ENCODE measurements at regions not wholly inside any gene's neighbourhood (a gene's known extent, or its start where the extent isn't known, plus 50 kb on each side); places are given as distances from the start of the nearest gene placed in this dataset.

DNA sequence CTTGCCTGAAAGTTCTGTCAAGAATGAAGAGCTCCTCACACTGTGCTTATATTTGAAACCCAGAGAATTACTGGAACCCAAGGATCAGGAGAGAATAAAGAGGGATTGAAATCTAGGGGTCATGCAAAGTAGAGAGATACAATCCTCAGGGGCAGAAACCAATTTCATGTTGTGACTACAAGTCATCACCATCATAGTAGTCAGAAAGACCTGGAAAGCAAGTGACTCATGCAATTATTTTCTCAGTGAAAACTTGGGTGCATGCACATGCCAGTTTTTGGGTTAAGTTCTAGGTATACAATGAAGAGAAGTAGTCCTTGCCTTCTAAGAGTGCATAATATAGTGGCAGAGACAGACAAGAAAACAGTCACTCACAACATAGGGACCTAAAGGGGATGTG is 210.0 kb downstream of the ZC3H11B start:
- Histone ChIP-seq H3K27me3 (ENCODE audit: control insufficient read depth, insufficient read depth, low read length) (no peaks in the 10 kb centered on the region), H3K36me3 (ENCODE audit: control insufficient read depth, insufficient read depth, low read length) (no peaks in the 10 kb centered on the region), H3K9ac (ENCODE audit: low read depth, low read length) (no peak overlapping the region), H3K27ac (ENCODE audit: low read depth, low read length) (no peak overlapping the region), H3K9me3 (ENCODE audit: control insufficient read depth, insufficient read depth, low read length) (no peaks in the 10 kb centered on the region), H3K4me3 (ENCODE audit: low read depth, low read length) (no peak overlapping the region), H3K4me1 (ENCODE audit: control insufficient read depth, insufficient read depth, low read length) (peaks cover 8% of the 10 kb centered on the region; the same call in 1 of the 2 replicates)

- no peaks in the 10 kb centered on the region for H3K27me3 ChIP-seq (ENCODE audit: control insufficient read depth, insufficient read depth, low read length)
- H3K4me3 ChIP-seq (ENCODE audit: low read depth, low read length) = no peak overlapping the region
- no peak overlapping the region for H3K9ac ChIP-seq (ENCODE audit: low read depth, low read length)
- H3K9me3 ChIP-seq (ENCODE audit: control insufficient read depth, insufficient read depth, low read length) = no peaks in the 10 kb centered on the region
- H3K36me3 ChIP-seq (ENCODE audit: control insufficient read depth, insufficient read depth, low read length) = no peaks in the 10 kb centered on the region
- no peak overlapping the region for H3K27ac ChIP-seq (ENCODE audit: low read depth, low read length)
- H3K4me1 ChIP-seq (ENCODE audit: control insufficient read depth, insufficient read depth, low read length) = peaks cover 8% of the 10 kb centered on the region; the same call in 1 of the 2 replicates
Observed at GRCh38 chr1:219401724-219402625, 210.9 kb downstream of the ZC3H11B start.

DNA sequence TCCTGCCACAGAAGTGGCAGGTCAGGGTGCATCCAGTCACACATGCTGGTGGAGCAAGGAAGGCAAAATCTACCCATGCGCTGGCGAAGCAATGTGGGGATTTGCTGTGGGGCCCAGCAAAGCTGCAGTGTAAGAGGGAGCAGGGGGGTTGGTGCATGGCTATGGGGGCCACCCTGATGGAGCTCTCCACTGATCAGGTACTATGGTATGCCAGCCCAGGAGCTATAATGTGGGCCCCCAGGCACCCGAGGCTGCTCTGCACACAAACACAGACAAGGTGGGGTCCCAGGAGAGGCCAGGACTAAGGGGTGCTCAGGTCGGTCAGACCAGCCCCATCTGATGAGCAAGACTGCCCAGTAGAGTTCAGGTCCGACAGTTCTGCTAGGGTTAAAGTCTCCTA is 213.5 kb downstream of the ZC3H11B start:
- H3K4me1 ChIP-seq (ENCODE audit: control insufficient read depth, insufficient read depth, low read length) = no peaks in the 10 kb centered on the region
- H3K27me3 ChIP-seq (ENCODE audit: control insufficient read depth, insufficient read depth, low read length) = no peaks in the 10 kb centered on the region
- no peak overlapping the region for H3K4me3 ChIP-seq (ENCODE audit: low read depth, low read length)
- no peak overlapping the region for H3K27ac ChIP-seq (ENCODE audit: low read depth, low read length)
- H3K36me3 ChIP-seq (ENCODE audit: control insufficient read depth, insufficient read depth, low read length) = no peaks in the 10 kb centered on the region
- H3K9ac ChIP-seq (ENCODE audit: low read depth, low read length) = no peak overlapping the region
- no peaks in the 10 kb centered on the region for H3K9me3 ChIP-seq (ENCODE audit: control insufficient read depth, insufficient read depth, low read length)

GRCh38 chr1:219398815-219399396 is 214.0 kb downstream of the ZC3H11B start:
- no peaks in the 10 kb centered on the region for H3K36me3 ChIP-seq (ENCODE audit: control insufficient read depth, insufficient read depth, low read length)
- no peak overlapping the region for H3K9ac ChIP-seq (ENCODE audit: low read depth, low read length)
- no peak overlapping the region for H3K4me3 ChIP-seq (ENCODE audit: low read depth, low read length)
- H3K9me3 ChIP-seq (ENCODE audit: control insufficient read depth, insufficient read depth, low read length) = no peaks in the 10 kb centered on the region
- no peaks in the 10 kb centered on the region for H3K4me1 ChIP-seq (ENCODE audit: control insufficient read depth, insufficient read depth, low read length)
- no peak overlapping the region for H3K27ac ChIP-seq (ENCODE audit: low read depth, low read length)
- no peaks in the 10 kb centered on the region for H3K27me3 ChIP-seq (ENCODE audit: control insufficient read depth, insufficient read depth, low read length)

DNA sequence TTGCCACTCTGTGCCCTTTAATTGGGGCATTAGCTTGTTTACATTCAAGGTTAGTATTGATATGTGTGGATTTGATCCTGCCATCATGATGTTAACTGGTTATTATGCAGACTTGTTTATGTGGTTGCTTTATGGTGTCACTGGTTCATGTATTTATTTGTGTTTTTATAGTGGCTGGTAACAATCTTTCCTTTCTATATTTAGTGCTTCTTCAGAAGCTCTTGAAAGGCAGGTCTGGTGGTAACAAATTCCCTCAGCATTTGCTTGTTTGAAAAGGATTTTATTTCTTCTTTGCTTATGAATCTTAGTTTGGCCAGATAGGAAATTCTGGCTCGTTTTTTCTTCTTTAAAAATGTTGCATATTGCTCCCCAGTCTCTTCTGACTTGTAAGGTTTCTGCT is 215.4 kb downstream of the ZC3H11B start:
- Histone ChIP-seq H3K9me3 (ENCODE audit: control insufficient read depth, insufficient read depth, low read length) (no peaks in the 10 kb centered on the region), H3K4me3 (ENCODE audit: low read depth, low read length) (no peak overlapping the region), H3K9ac (ENCODE audit: low read depth, low read length) (no peak overlapping the region), H3K27me3 (ENCODE audit: control insufficient read depth, insufficient read depth, low read length) (no peaks in the 10 kb centered on the region), H3K36me3 (ENCODE audit: control insufficient read depth, insufficient read depth, low read length) (no peaks in the 10 kb centered on the region), H3K27ac (ENCODE audit: low read depth, low read length) (no peak overlapping the region), H3K4me1 (ENCODE audit: control insufficient read depth, insufficient read depth, low read length) (no peaks in the 10 kb centered on the region)

DNA sequence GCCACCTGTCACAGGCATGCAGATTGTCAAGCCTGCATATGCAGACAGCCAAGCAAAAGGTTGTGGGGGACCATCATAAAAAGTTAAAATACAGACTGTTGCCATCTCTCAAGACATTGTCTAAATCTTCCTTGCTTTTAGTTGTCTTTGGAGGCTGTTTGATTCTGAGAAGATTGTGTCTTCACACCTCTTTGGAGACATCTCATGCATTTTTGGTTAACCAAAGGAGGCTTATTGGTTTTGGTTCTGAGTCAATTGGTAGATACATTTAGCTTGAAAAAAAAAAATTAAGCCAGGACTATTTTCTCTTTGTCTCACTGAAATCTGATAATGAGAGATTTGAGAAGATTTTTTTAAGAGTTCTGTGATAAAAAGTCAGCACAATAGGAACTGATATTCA is 217.6 kb downstream of the LYPLAL1 start:
- no peaks in the 10 kb centered on the region for H3K36me3 ChIP-seq (ENCODE audit: control insufficient read depth, insufficient read depth, low read length)
- no peak overlapping the region for H3K9ac ChIP-seq (ENCODE audit: low read depth, low read length)
- H3K27me3 ChIP-seq (ENCODE audit: control insufficient read depth, insufficient read depth, low read length) = no peaks in the 10 kb centered on the region
- H3K27ac ChIP-seq (ENCODE audit: low read depth, low read length) = no peak overlapping the region
- no peaks in the 10 kb centered on the region for H3K4me1 ChIP-seq (ENCODE audit: control insufficient read depth, insufficient read depth, low read length)
- H3K9me3 ChIP-seq (ENCODE audit: control insufficient read depth, insufficient read depth, low read length) = no peaks in the 10 kb centered on the region
- no peak overlapping the region for H3K4me3 ChIP-seq (ENCODE audit: low read depth, low read length)

DNA sequence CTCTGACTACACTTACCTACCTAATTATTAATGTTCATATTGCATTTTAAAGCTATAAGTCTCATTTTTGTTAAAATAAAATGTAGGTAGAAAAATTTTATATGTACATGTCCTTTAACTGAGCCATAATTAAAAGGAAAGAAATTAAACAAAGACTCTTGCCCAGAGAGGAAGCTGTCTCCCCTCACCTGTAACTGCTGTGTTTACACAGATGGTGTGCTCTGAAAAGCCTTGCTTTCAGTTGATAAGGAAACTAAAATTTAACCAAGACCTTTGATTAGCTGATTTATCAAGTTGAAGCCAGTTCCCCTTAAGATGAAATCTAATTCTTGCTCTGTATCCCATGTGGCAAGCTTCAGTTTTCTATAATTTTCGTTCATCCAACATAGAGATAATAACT is 213.5 kb downstream of the LYPLAL1 start:
- H3K36me3 ChIP-seq (ENCODE audit: control insufficient read depth, insufficient read depth, low read length) = no peaks in the 10 kb centered on the region
- no peak overlapping the region for H3K27ac ChIP-seq (ENCODE audit: low read depth, low read length)
- no peak overlapping the region for H3K4me3 ChIP-seq (ENCODE audit: low read depth, low read length)
- no peaks in the 10 kb centered on the region for H3K4me1 ChIP-seq (ENCODE audit: control insufficient read depth, insufficient read depth, low read length)
- H3K9ac ChIP-seq (ENCODE audit: low read depth, low read length) = no peak overlapping the region
- no peaks in the 10 kb centered on the region for H3K9me3 ChIP-seq (ENCODE audit: control insufficient read depth, insufficient read depth, low read length)
- no peaks in the 10 kb centered on the region for H3K27me3 ChIP-seq (ENCODE audit: control insufficient read depth, insufficient read depth, low read length)

DNA sequence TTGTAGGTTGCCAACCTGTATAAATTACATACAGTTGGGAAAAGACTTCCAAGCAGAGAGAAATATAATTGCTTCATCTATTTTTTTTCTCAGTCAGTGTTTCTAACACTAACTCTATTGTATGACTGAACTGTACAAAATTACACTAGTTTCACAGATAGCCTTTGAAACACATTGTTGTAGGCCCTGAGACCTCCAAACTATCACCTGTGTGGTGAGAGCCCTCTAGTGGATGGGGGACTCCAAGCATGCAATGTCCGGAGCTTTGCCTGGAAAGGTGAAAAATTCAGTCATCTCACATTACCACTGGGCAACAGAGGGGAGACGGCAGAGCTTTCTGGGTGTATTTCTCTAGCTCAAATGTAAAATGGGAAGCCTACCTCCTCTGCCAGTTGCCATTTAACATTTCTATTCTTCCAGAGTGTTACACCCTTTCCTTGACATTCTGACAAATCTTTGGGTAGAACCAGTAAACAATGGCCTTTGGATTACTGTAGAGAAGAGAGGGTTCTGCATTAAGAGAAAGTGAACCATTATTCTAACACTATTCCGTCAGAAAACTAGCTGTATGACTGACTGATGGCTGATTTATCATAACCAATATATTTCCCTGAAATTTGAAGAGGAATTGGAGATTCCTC is 212.2 kb downstream of the LYPLAL1 start:
- no peak overlapping the region for H3K4me3 ChIP-seq (ENCODE audit: low read depth, low read length)
- H3K9me3 ChIP-seq (ENCODE audit: control insufficient read depth, insufficient read depth, low read length) = no peaks in the 10 kb centered on the region
- no peaks in the 10 kb centered on the region for H3K27me3 ChIP-seq (ENCODE audit: control insufficient read depth, insufficient read depth, low read length)
- H3K4me1 ChIP-seq (ENCODE audit: control insufficient read depth, insufficient read depth, low read length) = no peaks in the 10 kb centered on the region
- H3K9ac ChIP-seq (ENCODE audit: low read depth, low read length) = no peak overlapping the region
- H3K36me3 ChIP-seq (ENCODE audit: control insufficient read depth, insufficient read depth, low read length) = no peaks in the 10 kb centered on the region
- H3K27ac ChIP-seq (ENCODE audit: low read depth, low read length) = no peak overlapping the region

- Histone ChIP-seq H3K27me3 (ENCODE audit: control insufficient read depth, insufficient read depth, low read length) (no peaks in the 10 kb centered on the region), H3K4me3 (ENCODE audit: low read depth, low read length) (no peak overlapping the region), H3K36me3 (ENCODE audit: control insufficient read depth, insufficient read depth, low read length) (no peaks in the 10 kb centered on the region), H3K9me3 (ENCODE audit: control insufficient read depth, insufficient read depth, low read length) (no peaks in the 10 kb centered on the region), H3K4me1 (ENCODE audit: control insufficient read depth, insufficient read depth, low read length) (no peaks in the 10 kb centered on the region), H3K9ac (ENCODE audit: low read depth, low read length) (no peak overlapping the region), H3K27ac (ENCODE audit: low read depth, low read length) (no peak overlapping the region)
Observed at GRCh38 chr1:219383281-219383680, 209.6 kb downstream of the LYPLAL1 start.

- Histone ChIP-seq H3K4me3 (ENCODE audit: low read depth, low read length) (no peak overlapping the region), H3K36me3 (ENCODE audit: control insufficient read depth, insufficient read depth, low read length) (no peaks in the 10 kb centered on the region), H3K27me3 (ENCODE audit: control insufficient read depth, insufficient read depth, low read length) (no peaks in the 10 kb centered on the region), H3K27ac (ENCODE audit: low read depth, low read length) (no peak overlapping the region), H3K4me1 (ENCODE audit: control insufficient read depth, insufficient read depth, low read length) (no peaks in the 10 kb centered on the region), H3K9me3 (ENCODE audit: control insufficient read depth, insufficient read depth, low read length) (no peaks in the 10 kb centered on the region), H3K9ac (ENCODE audit: low read depth, low read length) (no peak overlapping the region)
Observed at GRCh38 chr1:219381396-219381795, 207.7 kb downstream of the LYPLAL1 start.

- H3K4me1 ChIP-seq (ENCODE audit: control insufficient read depth, insufficient read depth, low read length) = no peaks in the 10 kb centered on the region
- H3K9me3 ChIP-seq (ENCODE audit: control insufficient read depth, insufficient read depth, low read length) = no peaks in the 10 kb centered on the region
- H3K4me3 ChIP-seq (ENCODE audit: low read depth, low read length) = no peak overlapping the region
- no peak overlapping the region for H3K9ac ChIP-seq (ENCODE audit: low read depth, low read length)
- no peaks in the 10 kb centered on the region for H3K36me3 ChIP-seq (ENCODE audit: control insufficient read depth, insufficient read depth, low read length)
- H3K27ac ChIP-seq (ENCODE audit: low read depth, low read length) = no peak overlapping the region
- H3K27me3 ChIP-seq (ENCODE audit: control insufficient read depth, insufficient read depth, low read length) = no peaks in the 10 kb centered on the region
Observed at GRCh38 chr1:219380463-219380862, 206.8 kb downstream of the LYPLAL1 start.

Measured in HUES48 (cell line).